GM19468 (cell line): ENCODE measurements at regions not wholly inside any gene's neighbourhood (a gene's known extent, or its start where the extent isn't known, plus 50 kb on each side); places are given as distances from the start of the nearest gene placed in this dataset.
"Not testable (repeated sequence)": the region's sequence is repeated elsewhere in the genome, so short reads cannot be mapped to it uniquely, and the experiment has no call there.

ENCODE experiments used
- ATAC-seq: cut with Tn5 transposase; IDR thresholded peaks from one replicate; pipeline ENCODE4 v1.9.1; 2021; ENCODE audit warnings: mild to moderate bottlenecking, moderate library complexity, moderate number of reproducible peaks; ENCODE audit not compliant: unreplicated experiment; ENCODE audit errors: extremely low read depth

GRCh38 chr3:177710506-177710905 lies 513.2 kb upstream of the TBL1XR1 start:
- ATAC-seq, result no peak

DNA sequence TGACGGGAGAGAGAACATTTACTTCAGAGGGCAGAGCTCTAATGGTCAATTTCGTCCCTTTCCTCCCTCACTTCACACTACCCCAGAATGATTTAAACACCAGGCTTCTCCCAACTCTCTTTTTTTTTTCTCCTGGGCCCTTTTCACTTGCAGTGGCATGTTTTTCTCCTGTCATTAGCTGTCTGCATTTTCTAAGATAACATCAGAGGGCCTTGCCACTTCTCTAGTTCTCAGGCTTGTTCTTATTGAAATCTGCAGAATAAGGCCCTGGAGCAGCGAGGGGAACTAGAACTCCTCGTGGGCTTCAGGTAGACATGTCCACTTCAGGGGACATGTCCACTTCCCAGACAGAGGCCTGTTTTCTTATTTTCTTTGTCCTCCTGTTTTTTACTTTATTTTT lies 514.4 kb upstream of the TBL1XR1 start:
- ATAC-seq, result no peak

- no peak for ATAC-seq
Measured at GRCh38 chr3:177713928-177714900, 516.9 kb upstream of the TBL1XR1 start.

DNA sequence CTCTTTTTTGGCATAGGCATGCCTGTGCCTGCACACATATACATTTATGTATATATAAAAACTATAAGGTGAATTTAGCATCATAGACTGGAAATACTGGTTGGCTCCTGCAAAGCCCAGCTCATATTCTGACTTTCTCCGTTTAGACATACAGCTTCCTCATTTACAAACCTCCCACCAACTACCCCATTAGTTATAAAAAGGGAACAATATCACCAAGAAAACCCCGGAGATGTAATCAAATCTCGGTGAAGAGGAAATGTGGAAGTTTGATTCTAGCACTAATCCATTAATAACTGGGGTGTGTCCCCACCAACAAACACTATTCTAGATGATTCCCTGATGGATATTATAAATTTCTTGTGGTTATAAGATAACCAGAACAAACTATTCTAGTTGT lies 517.7 kb upstream of the TBL1XR1 start:
- ATAC-seq, result no peak

GRCh38 chr3:177715980-177716379 lies 518.7 kb upstream of the TBL1XR1 start:
- no peak for ATAC-seq

- ATAC-seq, result not testable (repeated sequence)
Measured at GRCh38 chr3:177720927-177721326, 523.6 kb upstream of the TBL1XR1 start.

- no peak for ATAC-seq
Measured at GRCh38 chr3:177721864-177722785, 524.8 kb upstream of the TBL1XR1 start.

- ATAC-seq, result no peak
Measured at GRCh38 chr3:177724020-177724638, 526.8 kb upstream of the TBL1XR1 start.

DNA sequence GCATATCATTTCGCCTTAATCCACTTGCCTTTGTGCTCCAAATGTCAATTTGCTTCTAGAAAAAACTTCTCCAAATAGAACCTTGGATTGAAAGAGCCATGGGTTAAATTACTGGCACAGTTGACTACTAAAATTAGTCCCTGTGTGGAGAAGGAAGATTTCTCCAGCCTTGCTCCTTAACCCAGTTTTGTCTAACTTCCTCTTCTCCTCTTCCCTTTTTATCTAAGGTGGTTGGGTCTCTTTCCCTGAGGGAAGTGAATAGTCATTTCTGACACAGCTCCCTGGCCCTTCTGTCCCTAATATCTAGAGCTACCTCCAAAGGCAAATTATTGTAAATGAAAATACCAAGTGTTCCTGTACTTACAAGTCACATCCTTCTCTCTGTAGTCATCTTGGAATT lies 527.9 kb upstream of the TBL1XR1 start:
- no peak for ATAC-seq

GRCh38 chr3:177726807-177727206 lies 529.5 kb upstream of the TBL1XR1 start:
- no peak for ATAC-seq

GRCh38 chr3:177729956-177730681 lies 532.8 kb upstream of the TBL1XR1 start:
- no peak for ATAC-seq

DNA sequence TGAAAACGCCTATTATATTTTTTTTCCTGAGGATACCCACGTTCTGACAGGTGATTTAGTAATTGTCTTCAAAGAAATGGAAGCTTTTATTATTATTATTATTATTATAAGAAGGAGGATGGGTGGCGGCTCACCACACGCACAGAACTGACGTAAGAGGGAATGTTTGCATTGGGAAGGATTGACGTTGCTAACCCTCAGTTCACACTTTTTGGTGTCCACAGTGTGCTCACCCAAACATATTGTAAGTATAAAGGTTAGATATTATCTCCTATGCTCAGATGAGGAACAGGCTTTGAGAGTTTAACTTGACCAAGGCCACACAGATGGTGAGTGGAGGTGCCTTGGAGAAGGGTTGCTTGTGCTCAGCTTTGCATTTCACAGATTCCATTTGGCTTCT lies 533.5 kb upstream of the TBL1XR1 start:
- ATAC-seq, result no peak

GRCh38 chr3:177731644-177732268 lies 534.5 kb upstream of the TBL1XR1 start:
- no peak for ATAC-seq

DNA sequence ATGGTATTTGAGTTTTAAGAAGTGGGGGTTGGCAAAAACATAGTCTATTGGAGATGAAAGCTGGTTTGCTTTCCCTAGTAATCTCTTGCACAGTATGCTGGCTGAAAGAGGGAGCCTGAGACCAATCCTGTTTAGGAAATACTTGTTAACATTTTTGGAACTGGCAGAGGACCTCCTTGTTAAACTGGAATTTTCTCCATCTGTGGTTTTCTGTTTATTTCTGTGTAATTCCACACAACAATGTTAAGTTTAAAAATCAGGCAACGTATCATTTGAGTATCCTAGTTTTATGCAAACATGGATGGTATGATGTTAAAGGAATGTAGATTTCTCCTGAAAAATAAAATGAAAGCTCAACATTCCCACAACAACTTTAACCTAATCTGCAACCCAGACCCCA lies 536.0 kb upstream of the TBL1XR1 start:
- no peak for ATAC-seq

DNA sequence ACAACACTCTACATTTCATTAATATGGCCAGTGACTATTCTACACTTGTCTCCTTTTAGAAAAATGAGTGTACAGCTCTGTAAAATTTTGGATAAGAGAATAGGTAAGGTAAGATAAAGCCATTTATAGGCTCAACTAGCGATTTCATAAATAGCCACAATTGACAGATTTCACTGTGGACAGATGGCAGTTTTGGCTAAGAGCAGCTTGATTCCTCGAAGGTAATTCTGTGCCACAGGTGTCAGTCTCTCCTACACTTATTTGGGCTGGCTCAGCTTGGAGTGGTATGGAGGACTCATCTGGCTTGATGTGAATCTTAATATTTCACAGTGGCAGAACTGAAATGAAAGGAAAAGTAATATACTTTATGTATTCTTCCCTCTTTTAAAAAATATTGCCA lies 536.7 kb upstream of the TBL1XR1 start:
- ATAC-seq, result no peak

GRCh38 chr3:177735431-177735830 lies 538.1 kb upstream of the TBL1XR1 start:
- ATAC-seq, result no peak

GRCh38 chr3:177739461-177739860 lies 542.2 kb upstream of the TBL1XR1 start:
- no peak for ATAC-seq

DNA sequence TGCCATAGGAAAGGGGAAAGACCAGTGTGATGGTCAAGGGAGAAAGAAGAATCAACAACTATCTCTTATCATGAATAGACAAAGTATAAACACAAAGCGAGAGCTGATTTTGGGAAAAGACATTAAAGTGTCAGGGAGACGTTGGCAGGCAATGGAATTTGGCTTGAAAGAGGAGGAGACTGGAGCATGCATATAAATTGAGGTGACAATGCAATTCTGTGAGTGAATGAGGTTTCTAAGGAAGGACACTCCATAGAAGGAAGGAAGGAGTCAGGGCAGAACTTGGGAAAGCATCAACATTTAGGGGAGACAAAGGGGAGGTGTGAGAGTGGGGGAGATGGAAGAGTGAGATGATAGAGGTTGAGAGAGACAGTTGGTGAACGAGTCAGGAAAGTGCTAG lies 543.0 kb upstream of the TBL1XR1 start:
- ATAC-seq, result no peak

DNA sequence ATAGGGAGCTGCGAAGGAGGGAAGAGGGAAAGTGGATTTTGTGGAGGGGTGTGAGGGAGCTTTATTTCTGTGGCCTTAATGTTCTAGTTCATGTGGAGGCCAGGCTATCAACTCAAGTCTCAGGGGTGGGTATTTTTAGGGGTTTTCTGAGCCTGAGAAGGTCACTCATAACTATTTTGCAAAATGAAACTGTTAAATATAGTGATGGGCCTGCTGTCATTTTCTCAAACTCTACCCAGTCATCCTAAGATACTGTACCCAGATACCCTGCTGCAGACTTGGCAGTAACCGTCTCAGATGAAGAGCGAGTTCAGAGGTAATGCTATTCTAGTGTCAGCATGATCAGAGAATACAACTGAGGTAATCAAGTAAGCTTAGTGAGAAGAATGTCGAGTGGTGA lies 545.0 kb upstream of the TBL1XR1 start:
- ATAC-seq, result no peak
